B cell (primary cell): ENCODE measurements at regions not wholly inside any gene's neighbourhood (a gene's known extent, or its start where the extent isn't known, plus 50 kb on each side); places are given as distances from the start of the nearest gene placed in this dataset.

Experiments
- ATAC-seq: fragments of 200-7000 bp; cut with Tn5 transposase; one replicate; pipeline ENCODE4 v1.10.0; 2021; ENCODE audit warnings: low read depth, mild to moderate bottlenecking, moderate number of reproducible peaks, moderate library complexity
- CTCF ChIA-PET: fragments of 350-600 bp; sonication (Branson Sonifier 250); formaldehyde crosslinking; loops from one replicate; lab custom pipeline; 2021; ENCODE audit warnings: antibody characterized with exemption, inconsistent platforms; lab: Charles Lee
- POLR2A ChIA-PET: fragments of 350-600 bp; sonication (Branson Sonifier 250); formaldehyde crosslinking; loops from one replicate; lab custom pipeline; 2021; ENCODE audit warnings: antibody characterized with exemption; lab: Charles Lee
- DNase-seq: peaks from one replicate; pipeline ENCODE4 v3.0.0; 2013
- H2AFZ ChIP-seq: 2 replicates; pipeline ENCODE4 v1.6.1; 2012; ENCODE audit warnings: mild to moderate bottlenecking, low read depth, low read length; ENCODE audit not compliant: insufficient read depth, poor library complexity, severe bottlenecking
- H3K27ac ChIP-seq, 2 donors: 1 replicate in 1 of 2; 2 replicates in 1 of 2; pipeline ENCODE4 v1.5.1; 2012 to 2013; ENCODE audit warnings: low read length in 2 of 2, mild to moderate bottlenecking in 2 of 2, moderate library complexity in 1 of 2
- H3K27me3 ChIP-seq, 4 experiments: fragments of 200-600 bp in 1 of 4; sonication (generic) in 1 of 4; replicated peaks in 1 of 4; 1 replicate in 2 of 4; 2 replicates in 2 of 4; pipeline versions ENCODE4 v1.6.1 to v1.7.0; 2013 to 2016; ENCODE audit warnings: low read length in 3 of 4, mild to moderate bottlenecking in 2 of 4, mixed read lengths in 1 of 4, moderate library complexity in 1 of 4; ENCODE audit not compliant: insufficient read depth in 4 of 4, control insufficient read depth in 3 of 4; ENCODE audit errors: control extremely low read depth in 1 of 4
- H3K36me3 ChIP-seq, 2 experiments: replicated peaks in 1 of 2; 1 replicate in 1 of 2; 2 replicates in 1 of 2; pipeline versions ENCODE4 v1.6.1 to v1.7.1; 2013; ENCODE audit warnings: low read length in 1 of 2; ENCODE audit not compliant: insufficient read depth in 2 of 2, control insufficient read depth in 1 of 2; ENCODE audit errors: control extremely low read depth in 1 of 2, extremely low read depth in 1 of 2
- H3K4me1 ChIP-seq, 2 donors: fragments of 200-600 bp in 1 of 2; sonication (generic) in 1 of 2; 1 replicate in 1 of 2; 2 replicates in 1 of 2; pipeline versions ENCODE4 v1.5.1 to v1.6.1; 2013 to 2017; ENCODE audit warnings: low read length in 2 of 2; ENCODE audit not compliant: control insufficient read depth in 2 of 2, insufficient read depth in 2 of 2
- H3K4me2 ChIP-seq: replicated peaks from 2 replicates; pipeline ENCODE3; 2012; ENCODE audit warnings: mild to moderate bottlenecking, low read depth, low read length; ENCODE audit not compliant: poor library complexity, severe bottlenecking
- H3K4me3 ChIP-seq, 5 experiments: fragments of 200-600 bp in 1 of 5; sonication (generic) in 1 of 5; 1 replicate in 3 of 5; 2 replicates in 2 of 5; pipeline versions ENCODE4 v1.5.1 to v1.7.0; 2011 to 2016; ENCODE audit warnings: low read length in 4 of 5, mild to moderate bottlenecking in 4 of 5, low read depth in 2 of 5, control low read depth in 1 of 5, moderate library complexity in 1 of 5; ENCODE audit not compliant: insufficient read depth in 1 of 5; ENCODE audit errors: control extremely low read depth in 1 of 5, extremely low read depth in 1 of 5
- H3K79me2 ChIP-seq: fragments of 200-600 bp; sonication (generic); one replicate; pipeline ENCODE4 v1.6.0; 2016; ENCODE audit warnings: low read length; ENCODE audit not compliant: control insufficient read depth, insufficient read depth
- H3K9ac ChIP-seq: fragments of 200-600 bp; sonication (generic); 2 replicates; pipeline ENCODE4 v1.6.1; 2017; ENCODE audit warnings: mild to moderate bottlenecking, low read length, moderate library complexity
- H3K9me3 ChIP-seq, 3 donors: one replicate each; pipeline versions ENCODE4 v1.6.1 to v1.7.1; 2013; ENCODE audit warnings: low read length in 2 of 3; ENCODE audit not compliant: control insufficient read depth in 2 of 3, insufficient read depth in 1 of 3; ENCODE audit errors: control extremely low read depth in 1 of 3
- H4K20me1 ChIP-seq: 2 replicates; pipeline ENCODE4 v1.6.0; 2012; ENCODE audit warnings: mild to moderate bottlenecking, low read length; ENCODE audit not compliant: insufficient read depth, control insufficient read depth, poor library complexity, severe bottlenecking
- H3K27ac Mint-ChIP-seq: one replicate; pipeline ENCODE4 v1.8.0; 2021; ENCODE audit warnings: mixed read lengths
- H3K27me3 Mint-ChIP-seq: one replicate; pipeline ENCODE4 v1.8.0; 2021; ENCODE audit warnings: mixed read lengths
- H3K4me1 Mint-ChIP-seq: one replicate; pipeline ENCODE4 v1.8.0; 2021; ENCODE audit warnings: mixed read lengths
- H3K4me3 Mint-ChIP-seq: one replicate; pipeline ENCODE4 v1.8.0; 2021; ENCODE audit warnings: mixed read lengths
- H3K9me3 Mint-ChIP-seq: one replicate; pipeline ENCODE4 v1.8.0; 2022; ENCODE audit warnings: mixed read lengths; ENCODE audit not compliant: insufficient read depth
- EZH2 ChIP-seq: IDR thresholded peaks from 2 replicates; pipeline ENCODE4 v1.6.1; 2012; ENCODE audit warnings: borderline replicate concordance, low read depth, mild to moderate bottlenecking, moderate library complexity, low read length; ENCODE audit not compliant: insufficient read depth, poor library complexity, severe bottlenecking
- WGBS: methylation state at CpG from one replicate; pipeline ENCODE4 v1.1.5; 2013; ENCODE audit warnings: missing lambda C conversion rate; ENCODE audit not compliant: insufficient coverage; 5-methylcytosine and 5-hydroxymethylcytosine counted together
- intact Hi-C: fragments of 100-400 bp; cut with micrococcal nuclease; formaldehyde crosslinking; loops from one replicate; pipeline ENCODE4 v1.10.0; 2022
- TF ChIP-seq, protein P1 (sequence below): fragments of 200-600 bp; IDR thresholded peaks from one replicate; pipeline ENCODE4 v1.8.0; 2022; ENCODE audit warnings: antibody characterized with exemption, mild to moderate bottlenecking

DNA sequence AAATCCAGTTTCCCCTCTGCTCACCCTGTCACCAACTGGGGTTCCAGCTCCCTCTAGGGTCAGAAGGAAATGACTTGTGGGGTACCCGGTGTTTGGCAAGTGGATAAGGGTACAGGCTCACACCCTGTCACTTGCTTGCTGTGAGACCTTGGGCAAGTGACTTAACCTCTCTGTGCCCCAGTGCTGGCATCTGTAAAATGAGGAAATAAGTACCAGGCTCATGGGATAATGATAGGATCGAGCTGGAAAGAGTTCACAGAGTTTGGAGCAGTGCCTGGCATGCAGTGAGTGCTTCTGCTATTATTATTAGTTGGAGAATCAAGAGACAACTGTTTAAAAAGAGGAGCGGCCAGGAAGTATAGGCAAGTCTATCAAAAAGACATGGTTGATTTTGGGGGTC, 53.7 kb upstream of the DLX4 start:
- Mint-ChIP-seq H3K9me3 (no peaks in the 10 kb centered on the region), H3K4me1 (no peaks in the 10 kb centered on the region), H3K4me3 (no peak overlapping the region), H3K27ac (no peak overlapping the region), H3K27me3 (peaks cover 57% of the 10 kb centered on the region)
- DNase-seq: no peak
- Histone ChIP-seq H3K4me2 (no peak overlapping the region), H3K27ac (no peak overlapping the region), H2AFZ (no peak overlapping the region), H3K9me3 (no peaks in the 10 kb centered on the region), H3K9ac (no peak overlapping the region), H3K36me3 (no peaks in the 10 kb centered on the region), H3K4me3 (no peak overlapping the region), H3K79me2 (no peaks in the 10 kb centered on the region), H3K27me3 (peaks cover 0 to 36% (median 5%) of the 10 kb centered on the region in 4 experiments), H3K4me1 (no peaks in the 10 kb centered on the region), H4K20me1 (no peaks in the 10 kb centered on the region)
- ChIA-PET CTCF (no interaction called here), POLR2A (no interaction called here)
- intact Hi-C loops: no loop called here
- no peak for TF ChIP-seq EZH2
- no peak for ATAC-seq
- 35% methylated on average over 3 of the region's 3 CpGs for WGBS

DNA sequence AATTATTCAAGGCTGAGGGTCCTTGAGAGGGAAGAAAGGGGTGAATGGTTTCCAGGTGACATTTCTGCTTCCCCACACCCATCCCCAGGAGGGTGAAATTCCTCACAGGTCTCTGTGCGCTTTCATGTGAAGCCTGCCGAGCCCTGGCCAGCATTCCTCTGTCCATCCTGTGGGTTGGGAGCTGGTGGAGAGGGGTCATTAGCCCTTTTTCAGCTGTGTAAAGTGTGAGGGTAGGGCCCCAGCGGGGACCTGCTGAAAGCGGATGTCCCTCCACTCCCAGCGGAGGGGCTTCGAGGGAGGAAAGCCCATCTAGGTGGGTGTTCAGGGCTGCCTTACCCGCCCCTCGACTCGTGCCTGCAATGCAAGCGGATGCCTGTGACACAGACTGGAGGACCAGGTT, 53.3 kb upstream of the DLX4 start:
- no peaks in the 10 kb centered on the region for H4K20me1 ChIP-seq
- Mint-ChIP-seq H3K27ac (no peak overlapping the region), H3K4me3 (no peak overlapping the region), H3K27me3 (peaks cover 54% of the 10 kb centered on the region), H3K9me3 (no peaks in the 10 kb centered on the region), H3K4me1 (no peaks in the 10 kb centered on the region)
- no peak overlapping the region for H3K27ac ChIP-seq
- H3K4me2 ChIP-seq: no peak overlapping the region
- TF ChIP-seq, protein P1, sequence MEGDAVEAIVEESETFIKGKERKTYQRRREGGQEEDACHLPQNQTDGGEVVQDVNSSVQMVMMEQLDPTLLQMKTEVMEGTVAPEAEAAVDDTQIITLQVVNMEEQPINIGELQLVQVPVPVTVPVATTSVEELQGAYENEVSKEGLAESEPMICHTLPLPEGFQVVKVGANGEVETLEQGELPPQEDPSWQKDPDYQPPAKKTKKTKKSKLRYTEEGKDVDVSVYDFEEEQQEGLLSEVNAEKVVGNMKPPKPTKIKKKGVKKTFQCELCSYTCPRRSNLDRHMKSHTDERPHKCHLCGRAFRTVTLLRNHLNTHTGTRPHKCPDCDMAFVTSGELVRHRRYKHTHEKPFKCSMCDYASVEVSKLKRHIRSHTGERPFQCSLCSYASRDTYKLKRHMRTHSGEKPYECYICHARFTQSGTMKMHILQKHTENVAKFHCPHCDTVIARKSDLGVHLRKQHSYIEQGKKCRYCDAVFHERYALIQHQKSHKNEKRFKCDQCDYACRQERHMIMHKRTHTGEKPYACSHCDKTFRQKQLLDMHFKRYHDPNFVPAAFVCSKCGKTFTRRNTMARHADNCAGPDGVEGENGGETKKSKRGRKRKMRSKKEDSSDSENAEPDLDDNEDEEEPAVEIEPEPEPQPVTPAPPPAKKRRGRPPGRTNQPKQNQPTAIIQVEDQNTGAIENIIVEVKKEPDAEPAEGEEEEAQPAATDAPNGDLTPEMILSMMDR: no peak
- TF ChIP-seq EZH2: no peak
- H3K79me2 ChIP-seq: no peaks in the 10 kb centered on the region
- intact Hi-C loops: no loop called here
- ChIA-PET CTCF (interaction anchor here (1.0 kb wide), 1 partner anchor 82 kb away, joined by 4 read pairs; no protein-coding TSS in a partner anchor), POLR2A (no interaction called here)
- ATAC-seq (no peak), DNase-seq (no peak)
- no peak overlapping the region for H3K4me3 ChIP-seq
- no peak overlapping the region for H2AFZ ChIP-seq
- H3K27me3 ChIP-seq: peaks cover 0 to 33% (median 5%) of the 10 kb centered on the region in 4 experiments
- no peaks in the 10 kb centered on the region for H3K4me1 ChIP-seq
- H3K9me3 ChIP-seq: no peaks in the 10 kb centered on the region
- H3K9ac ChIP-seq: no peak overlapping the region
- no peaks in the 10 kb centered on the region for H3K36me3 ChIP-seq
- 34% methylated on average over 5 of the region's 10 CpGs for WGBS
